Lung (tissue), 11 donors: ENCODE measurements at regions not wholly inside any gene's neighbourhood (a gene's known extent, or its start where the extent isn't known, plus 50 kb on each side); places are given as distances from the start of the nearest gene placed in this dataset.

Source experiments
- ATAC-seq: fragments of 200-7000 bp; cut with Tn5 transposase; one replicate; pipeline ENCODE4 v1.9.1; 2020; ENCODE audit warnings: moderate number of reproducible peaks; ENCODE audit not compliant: insufficient read depth, low FRiP score
- DNase-seq, 3 donors: peaks; one replicate each; pipeline ENCODE4 v3.0.0-alpha.2; 2013 to 2017
- H3K27ac ChIP-seq, 2 donors: one replicate each; pipeline ENCODE4 v1.5.1; 2013; ENCODE audit warnings: mild to moderate bottlenecking in 2 of 2, moderate library complexity in 2 of 2, control low read depth in 1 of 2, inconsistent platforms in 1 of 2, low read depth in 1 of 2, low read length in 1 of 2
- H3K27me3 ChIP-seq, 3 donors: one replicate each; pipeline ENCODE4 v1.5.1; 2013; ENCODE audit warnings: low read length in 2 of 3; ENCODE audit not compliant: control insufficient read depth in 3 of 3, insufficient read depth in 3 of 3
- H3K36me3 ChIP-seq, 4 donors: one replicate each; pipeline ENCODE4 v1.5.1; 2013; ENCODE audit warnings: low read length in 4 of 4, mild to moderate bottlenecking in 1 of 4, moderate library complexity in 1 of 4; ENCODE audit not compliant: control insufficient read depth in 4 of 4, insufficient read depth in 4 of 4
- H3K4me1 ChIP-seq, 5 donors: one replicate each; pipeline ENCODE4 v1.5.1; 2013; ENCODE audit warnings: low read length in 5 of 5, mild to moderate bottlenecking in 2 of 5, moderate library complexity in 1 of 5; ENCODE audit not compliant: control insufficient read depth in 5 of 5, insufficient read depth in 5 of 5
- H3K4me3 ChIP-seq: one replicate; pipeline ENCODE4 v1.5.1; 2013; ENCODE audit warnings: mild to moderate bottlenecking, control low read depth, moderate library complexity
- H3K9ac ChIP-seq, 2 donors: one replicate each; pipeline ENCODE4 v1.5.1; 2013; ENCODE audit warnings: low read length in 2 of 2, control low read depth in 1 of 2; ENCODE audit not compliant: insufficient read depth in 1 of 2
- H3K9me3 ChIP-seq, 4 donors: one replicate each; pipeline ENCODE4 v1.5.1; 2013; ENCODE audit warnings: low read length in 3 of 4, mild to moderate bottlenecking in 1 of 4, moderate library complexity in 1 of 4; ENCODE audit not compliant: control insufficient read depth in 4 of 4, insufficient read depth in 3 of 4
- WGBS, 2 donors: extraction: QIAGEN DNeasy Blood & Tissue Kit; methylation state at CpG; one replicate each; pipeline ENCODE4 v1.1.7; 2013; 5-methylcytosine and 5-hydroxymethylcytosine counted together
- TF ChIP-seq, protein P1 (sequence below): IDR thresholded peaks from 2 replicates; pipeline ENCODE4 v1.5.1; 2012; ENCODE audit warnings: mild to moderate bottlenecking; ENCODE audit errors: control extremely low read depth, extremely low read depth
- donor health status: control.
- donor health status: control.
- donor health status: Bipolar disorder and iron deficiency.
- donor health status: healthy.
- donor health status: DM: yes; HTN: yes; CAD: no.

GRCh38 chr13:99626461-99627082 lies 125.3 kb downstream of the TM9SF2 start:
- no peak overlapping the region for H3K27ac ChIP-seq
- WGBS, 2 donors, result 80 to 91% methylated on average over 8 of the region's 8 CpGs
- ATAC-seq, result no peak

DNA sequence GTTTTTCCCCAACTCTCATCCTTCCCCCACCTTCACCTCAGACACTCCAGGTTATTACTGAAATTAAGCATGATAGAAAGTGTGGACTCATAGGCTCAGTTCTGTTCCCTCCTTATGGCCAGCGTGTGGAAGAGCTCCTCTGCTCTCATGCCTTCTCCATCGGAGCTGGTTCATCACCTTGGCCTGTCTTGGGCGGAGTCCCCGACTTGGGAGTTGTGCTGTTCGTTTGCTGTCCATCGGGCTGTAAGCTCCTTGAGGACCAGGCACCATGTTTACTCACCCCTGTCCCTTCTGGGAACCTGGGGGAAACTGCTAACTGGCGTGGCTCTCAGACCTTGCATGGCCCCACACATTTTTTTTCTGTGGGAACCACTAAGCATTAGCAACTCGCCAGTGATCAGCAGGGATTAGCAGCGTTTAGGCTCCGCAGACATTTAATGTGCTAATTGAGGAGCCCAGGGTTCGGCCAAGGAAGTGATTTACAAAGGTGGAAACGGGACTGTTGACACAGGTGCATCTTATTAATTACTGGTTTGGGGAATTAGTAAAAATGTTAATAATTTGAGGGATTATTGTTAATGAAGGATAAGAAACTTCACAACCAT lies 123.8 kb downstream of the TM9SF2 start:
- peaks cover 0 to 5% (median 0%) of the 10 kb centered on the region in 5 donors for H3K4me1 ChIP-seq
- H3K9ac ChIP-seq, result no peak overlapping the region
- H3K4me3 ChIP-seq, result no peak overlapping the region
- ATAC-seq (no peak), DNase-seq (no peak)
- H3K27ac ChIP-seq, result no peak overlapping the region
- peaks cover 0 to 2% (median 0%) of the 10 kb centered on the region in 4 donors for H3K36me3 ChIP-seq
- H3K9me3 ChIP-seq, result no peaks in the 10 kb centered on the region
- TF ChIP-seq, protein P1, sequence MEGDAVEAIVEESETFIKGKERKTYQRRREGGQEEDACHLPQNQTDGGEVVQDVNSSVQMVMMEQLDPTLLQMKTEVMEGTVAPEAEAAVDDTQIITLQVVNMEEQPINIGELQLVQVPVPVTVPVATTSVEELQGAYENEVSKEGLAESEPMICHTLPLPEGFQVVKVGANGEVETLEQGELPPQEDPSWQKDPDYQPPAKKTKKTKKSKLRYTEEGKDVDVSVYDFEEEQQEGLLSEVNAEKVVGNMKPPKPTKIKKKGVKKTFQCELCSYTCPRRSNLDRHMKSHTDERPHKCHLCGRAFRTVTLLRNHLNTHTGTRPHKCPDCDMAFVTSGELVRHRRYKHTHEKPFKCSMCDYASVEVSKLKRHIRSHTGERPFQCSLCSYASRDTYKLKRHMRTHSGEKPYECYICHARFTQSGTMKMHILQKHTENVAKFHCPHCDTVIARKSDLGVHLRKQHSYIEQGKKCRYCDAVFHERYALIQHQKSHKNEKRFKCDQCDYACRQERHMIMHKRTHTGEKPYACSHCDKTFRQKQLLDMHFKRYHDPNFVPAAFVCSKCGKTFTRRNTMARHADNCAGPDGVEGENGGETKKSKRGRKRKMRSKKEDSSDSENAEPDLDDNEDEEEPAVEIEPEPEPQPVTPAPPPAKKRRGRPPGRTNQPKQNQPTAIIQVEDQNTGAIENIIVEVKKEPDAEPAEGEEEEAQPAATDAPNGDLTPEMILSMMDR, result no peak
- no peaks in the 10 kb centered on the region for H3K27me3 ChIP-seq
- WGBS, 2 donors, result 89 to 91% methylated on average over 12 of the region's 12 CpGs

More at GRCh38 chr13:99626461-99627082, 125.3 kb downstream of the TM9SF2 start:
- H3K4me3 ChIP-seq, result no peak overlapping the region
- H3K9me3 ChIP-seq, result no peaks in the 10 kb centered on the region
- peaks cover 0 to 5% (median 0%) of the 10 kb centered on the region in 5 donors for H3K4me1 ChIP-seq
- TF ChIP-seq, protein P1, result no peak
- no peak for DNase-seq
- no peaks in the 10 kb centered on the region for H3K27me3 ChIP-seq
- H3K36me3 ChIP-seq, result peaks cover 0 to 2% (median 0%) of the 10 kb centered on the region in 4 donors
- no peak overlapping the region for H3K9ac ChIP-seq

- no peak for ATAC-seq
Measured at GRCh38 chr13:99620806-99621205, 119.5 kb downstream of the TM9SF2 start.

More at GRCh38 chr13:99620806-99621205, 119.5 kb downstream of the TM9SF2 start:
- 87 to 92% methylated on average over 3 of the region's 3 CpGs for WGBS, 2 donors
- Histone ChIP-seq H3K4me1 (peaks cover 0 to 2% (median 0%) of the 10 kb centered on the region in 5 donors), H3K27ac (peak overlapping the region in 1 of 2 donors; percentile 20), H3K36me3 (no peaks in the 10 kb centered on the region), H3K27me3 (no peaks in the 10 kb centered on the region), H3K4me3 (no peak overlapping the region), H3K9ac (no peak overlapping the region), H3K9me3 (no peaks in the 10 kb centered on the region)
- no peak for DNase-seq
- TF ChIP-seq, protein P1, result no peak
